WTC11 (cell line): ENCODE measurements at regions not wholly inside any gene's neighbourhood (a gene's known extent, or its start where the extent isn't known, plus 50 kb on each side); places are given as distances from the start of the nearest gene placed in this dataset.

Experiments
- ATAC-seq: fragments of 200-7000 bp; cut with Tn5 transposase; 2 replicates; pipeline ENCODE4 v1.10.0; 2021; ENCODE audit warnings: mild to moderate bottlenecking, moderate library complexity
- CTCF ChIA-PET: fragments of 300-600 bp; sonication (Branson Sonifier 250); formaldehyde crosslinking; loops from one replicate; lab custom pipeline; 2021; ENCODE audit warnings: antibody characterized with exemption; lab: Charles Lee
- POLR2A ChIA-PET: fragments of 350-600 bp; sonication (Branson Sonifier 250); formaldehyde crosslinking; loops from one replicate; lab custom pipeline; 2021; ENCODE audit warnings: antibody characterized with exemption; lab: Charles Lee
- DNase-seq: peaks from one replicate; pipeline ENCODE4 v3.0.0; 2021; ENCODE audit warnings: low spot score
- H3K27ac Mint-ChIP-seq: 2 replicates; pipeline ENCODE4 v1.8.0; 2021; ENCODE audit warnings: mixed read lengths
- H3K27me3 Mint-ChIP-seq: 2 replicates; pipeline ENCODE4 v1.8.0; 2021; ENCODE audit warnings: low read depth, mild to moderate bottlenecking, moderate library complexity, mixed read lengths
- H3K36me3 Mint-ChIP-seq: 2 replicates; pipeline ENCODE4 v1.8.0; 2021; ENCODE audit warnings: mixed read lengths
- H3K4me1 Mint-ChIP-seq: 2 replicates; pipeline ENCODE4 v1.8.0; 2022; ENCODE audit warnings: mixed read lengths
- H3K4me3 Mint-ChIP-seq: 2 replicates; pipeline ENCODE4 v1.8.0; 2021; ENCODE audit warnings: mild to moderate bottlenecking, moderate library complexity, mixed read lengths
- H3K9me3 Mint-ChIP-seq: 2 replicates; pipeline ENCODE4 v1.8.0; 2021; ENCODE audit warnings: mixed read lengths
- AFF4 ChIP-seq: sonication (generic); formaldehyde crosslinking; IDR thresholded peaks from 2 replicates; pipeline ENCODE4 v1.8.1; 2023; ENCODE audit warnings: mild to moderate bottlenecking, missing genetic modification reagents, borderline replicate concordance
- ATF2 ChIP-seq: sonication (generic); formaldehyde crosslinking; IDR thresholded peaks from 2 replicates; pipeline ENCODE4 v1.8.1; 2022; ENCODE audit warnings: low read depth, missing genetic modification reagents, borderline replicate concordance
- ATF3 ChIP-seq: sonication (generic); formaldehyde crosslinking; conservative IDR thresholded peaks from 2 replicates; pipeline ENCODE4 v1.8.1; 2022; ENCODE audit warnings: mild to moderate bottlenecking, missing genetic modification reagents
- CREB1 ChIP-seq: sonication (generic); formaldehyde crosslinking; IDR thresholded peaks from 2 replicates; pipeline ENCODE4 v1.8.0; 2023; ENCODE audit warnings: mild to moderate bottlenecking, missing genetic modification reagents
- CTCF ChIP-seq: fragments of 200-600 bp; IDR thresholded peaks from 2 replicates; pipeline ENCODE4 v1.8.0; 2022; ENCODE audit warnings: antibody characterized with exemption
- E2F4 ChIP-seq: sonication (generic); formaldehyde crosslinking; IDR thresholded peaks from 2 replicates; pipeline ENCODE4 v1.8.1; 2022; ENCODE audit warnings: low read depth, mild to moderate bottlenecking, moderate library complexity, missing genetic modification reagents, borderline replicate concordance
- EMX1 ChIP-seq: fragments of 250-450 bp; sonication (Bioruptor Pico); IDR thresholded peaks from 2 replicates; pipeline ENCODE4 v1.8.0; 2021; ENCODE audit warnings: mild to moderate bottlenecking
- HMGA2 ChIP-seq: fragments of 250-450 bp; sonication (Bioruptor Pico); IDR thresholded peaks from 2 replicates; pipeline ENCODE4 v1.4.0; 2021; ENCODE audit warnings: mild to moderate bottlenecking, moderate library complexity
- HMGXB4 ChIP-seq: sonication (generic); formaldehyde crosslinking; IDR thresholded peaks from 2 replicates; pipeline ENCODE4 v1.8.1; 2023; ENCODE audit warnings: mild to moderate bottlenecking, moderate library complexity, missing genetic modification reagents
- IRF2 ChIP-seq: sonication (generic); formaldehyde crosslinking; IDR thresholded peaks from 2 replicates; pipeline ENCODE4 v1.8.0; 2022; ENCODE audit warnings: low read depth, missing genetic modification reagents, borderline replicate concordance
- JUN ChIP-seq: sonication (generic); formaldehyde crosslinking; IDR thresholded peaks from 2 replicates; pipeline ENCODE4 v1.8.0; 2023; ENCODE audit warnings: mild to moderate bottlenecking, missing genetic modification reagents
- MAX ChIP-seq: sonication (generic); formaldehyde crosslinking; IDR thresholded peaks from 2 replicates; pipeline ENCODE4 v1.8.0; 2022; ENCODE audit warnings: mild to moderate bottlenecking, missing genetic modification reagents
- MLX ChIP-seq: sonication (generic); formaldehyde crosslinking; IDR thresholded peaks from 2 replicates; pipeline ENCODE4 v1.8.1; 2023; ENCODE audit warnings: mild to moderate bottlenecking, missing genetic modification reagents, moderate library complexity
- MYBL2 ChIP-seq: sonication (generic); formaldehyde crosslinking; IDR thresholded peaks from 2 replicates; pipeline ENCODE4 v1.8.1; 2023; ENCODE audit warnings: mild to moderate bottlenecking, moderate library complexity, missing genetic modification reagents
- OVOL2 ChIP-seq: fragments of 250-450 bp; sonication (Bioruptor Pico); IDR thresholded peaks from 2 replicates; pipeline ENCODE4 v1.9.0; 2021; ENCODE audit warnings: mild to moderate bottlenecking, borderline replicate concordance
- PRRX2 ChIP-seq: fragments of 250-450 bp; sonication (Bioruptor Pico); IDR thresholded peaks from 2 replicates; pipeline ENCODE4 v1.8.0; 2021; ENCODE audit warnings: mild to moderate bottlenecking
- ZBTB43 ChIP-seq: sonication (generic); formaldehyde crosslinking; IDR thresholded peaks from 2 replicates; pipeline ENCODE4 v1.8.1; 2023; ENCODE audit warnings: mild to moderate bottlenecking, missing genetic modification reagents
- ZMAT4 ChIP-seq: fragments of 250-450 bp; sonication (Bioruptor Pico); IDR thresholded peaks from 2 replicates; pipeline ENCODE4 v1.9.0; 2021; ENCODE audit warnings: mild to moderate bottlenecking
- ZNF121 ChIP-seq: sonication (generic); formaldehyde crosslinking; IDR thresholded peaks from 2 replicates; pipeline ENCODE4 v1.8.0; 2023; ENCODE audit warnings: missing genetic modification reagents
- ZNF232 ChIP-seq: sonication (generic); formaldehyde crosslinking; IDR thresholded peaks from 2 replicates; pipeline ENCODE4 v1.8.0; 2022; ENCODE audit warnings: mild to moderate bottlenecking, missing genetic modification reagents
- ZNF396 ChIP-seq: fragments of 250-450 bp; sonication (Bioruptor Pico); IDR thresholded peaks from 2 replicates; pipeline ENCODE4 v1.8.0; 2021; ENCODE audit warnings: mild to moderate bottlenecking, moderate library complexity, borderline replicate concordance

- Mint-ChIP-seq H3K4me3 (no peak overlapping the region), H3K27me3 (no peaks in the 10 kb centered on the region), H3K27ac (no peak overlapping the region), H3K4me1 (peaks cover 15% of the 10 kb centered on the region), H3K36me3 (peaks cover 5% of the 10 kb centered on the region), H3K9me3 (peaks cover 9% of the 10 kb centered on the region)
- ChIA-PET POLR2A (no interaction called here), CTCF (no interaction called here)
- no peak for ATAC-seq
- DNase-seq, result no peak
- TF ChIP-seq CTCF (no peak), ATF2 (CRISPR knock-in tag) (no peak), CREB1 (CRISPR knock-in tag) (no peak), MYBL2 (CRISPR knock-in tag) (no peak), ATF3 (CRISPR knock-in tag) (no peak), PRRX2 (CRISPR knock-in tag) (no peak), HMGXB4 (CRISPR knock-in tag) (no peak), HMGA2 (no peak), E2F4 (CRISPR knock-in tag) (no peak), EMX1 (CRISPR knock-in tag) (no peak), IRF2 (no peak), ZNF121 (CRISPR knock-in tag) (no peak)
These were observed 157.5 kb downstream of the PIK3R1 start for GRCh38 chr5:68373050-68373449.

- TF ChIP-seq OVOL2 (CRISPR knock-in tag) (no peak), HMGA2 (no peak), JUN (no peak), MLX (CRISPR knock-in tag) (no peak), ZNF396 (CRISPR knock-in tag) (no peak), ZNF232 (CRISPR knock-in tag) (no peak), MAX (CRISPR knock-in tag) (no peak), ZBTB43 (CRISPR knock-in tag) (no peak), ZMAT4 (CRISPR knock-in tag) (no peak), AFF4 (CRISPR knock-in tag) (no peak)
- H3K4me1 Mint-ChIP-seq, result peaks cover 29% of the 10 kb centered on the region
- POLR2A ChIA-PET, result no interaction called here
- no peak for ATAC-seq
- H3K4me3 Mint-ChIP-seq, result no peak overlapping the region
- H3K27me3 Mint-ChIP-seq, result no peaks in the 10 kb centered on the region
- peaks cover 9% of the 10 kb centered on the region for H3K9me3 Mint-ChIP-seq
- DNase-seq, result no peak
- peaks cover 5% of the 10 kb centered on the region for H3K36me3 Mint-ChIP-seq
- CTCF ChIA-PET, result no interaction called here
- H3K27ac Mint-ChIP-seq, result no peak overlapping the region
These were observed 159.4 kb downstream of the PIK3R1 start for GRCh38 chr5:68374796-68375518.
